MM.1S (cell line): ENCODE measurements at regions not wholly inside any gene's neighbourhood (a gene's known extent, or its start where the extent isn't known, plus 50 kb on each side); places are given as distances from the start of the nearest gene placed in this dataset.
"Not testable (repeated sequence)": the region's sequence is repeated elsewhere in the genome, so short reads cannot be mapped to it uniquely, and the experiment has no call there.

Source experiments
- CTCF ChIP-seq: fragments of 300-600 bp; sonication (generic); IDR thresholded peaks from 2 replicates; pipeline ENCODE4 v1.5.1; 2016; ENCODE audit warnings: antibody characterized with exemption, low read length, mixed read lengths
- EZH2 ChIP-seq: fragments of 300-600 bp; sonication (generic); optimal IDR thresholded peaks from 2 replicates; pipeline ENCODE3; 2017; ENCODE audit warnings: low read depth, mild to moderate bottlenecking, antibody characterized with exemption, low read length, mixed read lengths

- not testable (repeated sequence) for TF ChIP-seq EZH2, CTCF
These were observed 1673.2 kb upstream of the B3GALT2 start for GRCh38 chr1:194859481-194860154.
